ENCODE measurements at regions not wholly inside any gene's neighbourhood (a gene's known extent, or its start where the extent isn't known, plus 50 kb on each side); places are given as distances from the start of the nearest gene placed in this dataset.

GRCh38 chr14:27006570-27006969 is 408.7 kb upstream of the NOVA1 start:
- no peak for DNase-seq

- no peak for DNase-seq
These were observed 410.4 kb upstream of the NOVA1 start for GRCh38 chr14:27008187-27008586.

GRCh38 chr14:27012641-27013040 is 414.8 kb upstream of the NOVA1 start:
- DNase-seq, result no peak

- no peak for DNase-seq
These were observed 415.8 kb upstream of the NOVA1 start for GRCh38 chr14:27013678-27014077.

- DNase-seq, result no peak
These were observed 417.2 kb upstream of the NOVA1 start for GRCh38 chr14:27015065-27015464.

GRCh38 chr14:27025648-27026047 is 427.8 kb upstream of the NOVA1 start:
- DNase-seq, result no peak

- DNase-seq, result no peak
These were observed 428.3 kb upstream of the NOVA1 start for GRCh38 chr14:27026097-27026496.

- no peak for DNase-seq
These were observed 442.7 kb upstream of the NOVA1 start for GRCh38 chr14:27040552-27040951.

- DNase-seq, result peak; percentile 4
These were observed 451.9 kb upstream of the NOVA1 start for GRCh38 chr14:27049701-27050100.

- DNase-seq, result no peak
These were observed 452.4 kb upstream of the NOVA1 start for GRCh38 chr14:27050208-27050607.

GRCh38 chr14:27056586-27056985 is 458.8 kb upstream of the NOVA1 start:
- no peak for DNase-seq

GRCh38 chr14:27061299-27061698 is 463.5 kb upstream of the NOVA1 start:
- no peak for DNase-seq

GRCh38 chr14:27063959-27064358 is 466.1 kb upstream of the NOVA1 start:
- no peak for DNase-seq

GRCh38 chr14:27065886-27066285 is 468.1 kb upstream of the NOVA1 start:
- no peak for DNase-seq

- no peak for DNase-seq
These were observed 470.1 kb upstream of the NOVA1 start for GRCh38 chr14:27067961-27068360.

GRCh38 chr14:27072589-27072988 is 474.8 kb upstream of the NOVA1 start:
- DNase-seq, result no peak

- no peak for DNase-seq
These were observed 477.7 kb upstream of the NOVA1 start for GRCh38 chr14:27075503-27075902.

- DNase-seq, result no peak
These were observed 479.4 kb upstream of the NOVA1 start for GRCh38 chr14:27077214-27077613.

- no peak for DNase-seq
These were observed 479.9 kb upstream of the NOVA1 start for GRCh38 chr14:27077710-27078109.

- DNase-seq, result no peak
These were observed 480.4 kb upstream of the NOVA1 start for GRCh38 chr14:27078191-27078590.

- DNase-seq, result no peak
These were observed 481.9 kb upstream of the NOVA1 start for GRCh38 chr14:27079716-27080115.

- no peak for DNase-seq
These were observed 487.7 kb upstream of the NOVA1 start for GRCh38 chr14:27085500-27085899.

GRCh38 chr14:27090716-27091115 is 492.9 kb upstream of the NOVA1 start:
- DNase-seq, result no peak

GRCh38 chr14:27091973-27092372 is 494.1 kb upstream of the NOVA1 start:
- DNase-seq, result no peak

- DNase-seq, result no peak
These were observed 498.3 kb upstream of the NOVA1 start for GRCh38 chr14:27096091-27096490.

- no peak for DNase-seq
These were observed 500.6 kb upstream of the NOVA1 start for GRCh38 chr14:27098451-27098850.
